GM18502 (cell line): ENCODE measurements at regions not wholly inside any gene's neighbourhood (a gene's known extent, or its start where the extent isn't known, plus 50 kb on each side); places are given as distances from the start of the nearest gene placed in this dataset.
A peak's percentile ranks its signal among the peaks of the same experiment; 100 is the strongest.
"Not testable (repeated sequence)": the region's sequence is repeated elsewhere in the genome, so short reads cannot be mapped to it uniquely, and the experiment has no call there.

Source experiments
- ATAC-seq: cut with Tn5 transposase; IDR thresholded peaks from one replicate; pipeline ENCODE4 v1.9.1; 2021; ENCODE audit warnings: mild to moderate bottlenecking; ENCODE audit not compliant: unreplicated experiment, poor library complexity

DNA sequence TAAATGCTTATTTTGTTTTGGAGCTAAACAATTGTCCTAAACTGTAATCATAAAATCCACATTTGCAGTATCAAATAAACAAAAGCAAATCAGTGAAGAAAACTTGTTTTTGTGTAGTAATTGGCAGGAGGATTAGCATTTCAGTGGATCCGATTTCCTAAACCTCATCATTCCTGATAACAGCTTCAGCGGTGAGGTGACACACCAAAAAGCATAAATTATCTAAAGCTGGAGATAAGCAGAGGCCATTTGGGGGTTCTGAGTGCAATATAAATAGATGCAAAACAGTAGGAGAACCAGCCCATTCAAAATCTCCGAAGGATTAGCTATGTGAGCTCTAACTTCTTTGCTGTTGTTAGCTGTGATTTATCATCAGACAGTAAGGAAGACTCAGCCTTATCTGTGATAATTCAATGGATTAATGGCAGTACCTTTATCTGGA, 235.8 kb downstream of the EPHA7 start:
- no peak for ATAC-seq

DNA sequence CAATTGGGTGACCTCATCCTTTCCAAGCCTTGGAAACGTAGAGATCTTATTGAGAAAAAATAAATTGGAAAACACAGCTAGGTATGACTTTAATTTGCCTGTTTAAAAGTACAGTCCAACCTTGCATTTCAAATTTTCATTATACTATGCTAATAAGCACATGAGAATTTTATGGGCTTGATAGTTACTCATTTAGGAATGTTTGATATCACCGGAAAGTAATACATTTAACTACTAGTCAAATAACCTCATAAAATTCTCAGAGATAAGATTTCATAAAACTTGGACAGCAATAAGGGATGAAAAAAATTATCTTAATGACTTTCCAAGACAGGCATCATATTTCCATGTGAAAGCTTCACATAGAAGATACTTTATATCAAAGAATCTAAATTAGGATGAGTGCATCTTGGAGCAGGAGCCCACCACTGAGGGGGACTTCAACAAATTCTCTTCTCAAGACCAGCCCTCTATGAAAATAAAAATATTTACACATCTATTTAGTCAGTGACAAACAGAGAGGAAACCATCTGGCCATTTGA, 236.3 kb downstream of the EPHA7 start:
- ATAC-seq: no peak

DNA sequence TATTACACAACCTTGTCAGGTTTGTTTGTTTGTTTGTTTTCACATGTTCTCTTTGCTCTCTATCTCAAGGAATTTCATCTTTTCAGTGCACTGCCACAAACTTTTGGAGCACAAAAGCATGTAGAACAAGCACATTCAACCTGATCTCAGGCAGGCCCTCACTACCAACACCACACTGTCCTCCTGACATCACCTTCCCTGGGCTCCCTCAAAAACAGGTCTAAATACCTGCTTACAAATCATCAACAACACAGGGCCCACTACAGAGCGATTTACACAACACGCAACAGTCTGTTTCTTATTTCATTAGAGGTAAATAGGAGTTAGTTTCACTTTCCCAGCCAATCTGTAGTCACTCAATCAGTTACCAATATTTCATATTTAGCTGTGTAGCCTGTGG, 241.4 kb downstream of the EPHA7 start:
- ATAC-seq: no peak

DNA sequence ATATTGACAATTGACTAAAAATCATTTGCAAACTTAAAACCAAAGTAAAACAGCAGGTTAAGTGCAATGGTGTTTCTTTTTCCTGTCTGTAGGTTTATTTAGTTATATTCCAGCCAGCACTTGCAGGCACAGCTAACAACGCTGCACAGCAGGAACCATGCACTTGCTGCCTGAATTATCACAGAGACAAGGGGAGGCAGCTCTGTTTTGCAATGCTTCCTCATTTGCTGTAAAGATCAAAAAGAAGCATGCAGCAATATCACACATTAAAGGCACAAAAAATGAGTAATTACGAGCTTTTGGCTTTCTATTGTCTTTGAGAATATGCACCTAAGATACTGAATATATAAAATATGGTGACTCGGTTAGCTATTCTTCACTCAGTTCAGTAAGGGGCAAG, 241.9 kb downstream of the EPHA7 start:
- ATAC-seq: no peak

DNA sequence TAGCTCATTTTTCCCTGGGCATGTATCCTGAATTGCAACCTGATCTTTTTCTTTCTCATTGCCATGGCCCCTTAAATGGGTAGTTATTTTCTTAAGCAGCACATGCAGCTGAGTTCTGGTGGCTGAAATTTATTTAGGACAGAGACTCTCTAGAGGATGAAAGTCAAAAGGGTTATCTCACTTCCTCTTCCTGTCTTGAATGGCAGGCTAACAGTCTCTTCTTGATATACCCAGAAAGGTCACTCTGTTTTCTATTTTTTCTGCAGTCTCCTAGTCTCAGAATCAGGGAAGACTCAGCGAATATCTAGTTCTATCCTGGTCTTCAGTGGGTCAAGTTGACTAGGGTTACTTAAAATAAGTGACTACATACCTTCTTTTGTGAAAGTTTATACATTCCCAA, 243.3 kb downstream of the EPHA7 start:
- ATAC-seq: peak; percentile 89

DNA sequence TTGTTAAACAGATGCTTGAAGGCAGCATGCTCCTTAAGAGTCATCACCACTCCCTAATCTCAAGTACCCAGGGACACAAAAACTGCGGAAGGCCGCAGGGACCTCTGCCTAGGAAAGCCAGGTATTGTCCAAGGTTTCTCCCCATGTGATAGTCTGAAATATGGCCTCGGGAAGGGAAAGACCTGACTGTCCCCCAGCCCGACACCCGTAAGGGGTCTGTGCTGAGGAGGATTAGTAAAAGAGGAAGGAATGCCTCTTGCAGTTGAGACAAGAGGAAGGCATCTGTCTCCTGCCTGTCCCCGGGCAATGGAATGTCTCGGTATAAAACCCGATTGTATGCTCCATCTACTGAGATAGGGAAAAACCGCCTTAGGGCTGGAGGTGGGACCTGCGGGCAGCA, 245.8 kb downstream of the EPHA7 start:
- ATAC-seq: not testable (repeated sequence)

DNA sequence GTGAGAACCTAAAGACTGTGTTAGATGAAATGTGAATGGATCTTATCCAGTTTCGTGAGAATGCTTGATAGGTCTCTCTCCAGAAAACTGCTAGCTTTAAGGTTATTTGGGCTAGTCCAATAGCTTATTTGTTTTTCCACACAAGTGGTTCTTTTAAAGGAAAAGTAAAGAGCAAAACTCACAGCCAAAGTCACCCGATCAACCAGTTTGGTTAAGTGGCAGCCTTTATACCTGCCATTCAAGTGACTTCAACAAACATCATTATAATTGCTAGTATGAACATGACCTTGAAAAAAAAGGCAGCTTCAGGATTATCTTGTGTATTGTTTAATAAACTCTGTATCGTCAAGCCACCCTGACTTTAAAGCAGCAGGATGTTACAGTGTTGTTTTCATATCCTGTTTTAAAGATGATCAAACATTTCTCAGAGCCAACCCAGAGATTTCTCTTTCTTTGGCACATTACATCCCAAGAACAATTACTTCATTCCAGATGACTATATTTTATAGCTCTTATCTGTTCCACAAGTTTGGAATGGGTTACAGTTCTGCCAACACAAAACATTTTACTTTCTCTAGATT, 253.4 kb downstream of the EPHA7 start:
- ATAC-seq: no peak

DNA sequence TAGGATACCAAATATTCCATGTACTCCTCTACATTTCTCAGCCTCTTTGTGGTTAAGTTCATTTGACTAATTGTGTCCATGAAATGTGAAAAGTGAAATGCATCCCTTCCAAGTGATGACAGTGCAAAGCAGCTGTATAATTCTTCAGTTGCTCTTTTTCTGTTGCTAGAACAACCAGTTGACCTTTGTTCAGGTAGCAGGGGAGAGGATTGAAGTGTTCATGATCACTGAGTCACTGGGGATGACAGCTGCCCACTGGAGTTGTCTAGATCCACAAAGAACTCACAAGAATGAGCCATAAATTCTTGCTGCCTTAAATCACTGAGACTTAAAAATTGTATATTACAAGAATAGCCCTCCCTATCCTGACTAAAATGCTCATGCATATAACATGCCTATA, 254.6 kb downstream of the EPHA7 start:
- no peak for ATAC-seq

DNA sequence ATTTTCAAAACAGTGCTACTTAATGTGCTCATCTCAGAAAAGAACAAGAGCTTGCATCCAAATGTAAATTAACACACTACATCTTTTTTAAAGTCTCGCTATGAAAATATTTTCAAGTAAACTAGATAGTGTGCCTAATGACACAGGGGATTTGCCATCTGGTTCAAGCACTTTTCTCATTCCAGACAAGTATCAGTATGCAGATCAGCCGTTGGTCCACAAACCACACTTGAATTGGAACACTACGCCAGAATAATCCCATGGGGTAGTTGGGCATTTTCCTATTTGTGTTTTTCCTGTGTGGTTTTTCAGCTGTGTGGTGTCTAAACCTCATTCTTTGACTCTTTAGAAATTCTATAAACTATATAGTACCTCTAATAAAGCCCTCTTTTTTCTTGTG, 256.2 kb downstream of the EPHA7 start:
- no peak for ATAC-seq

DNA sequence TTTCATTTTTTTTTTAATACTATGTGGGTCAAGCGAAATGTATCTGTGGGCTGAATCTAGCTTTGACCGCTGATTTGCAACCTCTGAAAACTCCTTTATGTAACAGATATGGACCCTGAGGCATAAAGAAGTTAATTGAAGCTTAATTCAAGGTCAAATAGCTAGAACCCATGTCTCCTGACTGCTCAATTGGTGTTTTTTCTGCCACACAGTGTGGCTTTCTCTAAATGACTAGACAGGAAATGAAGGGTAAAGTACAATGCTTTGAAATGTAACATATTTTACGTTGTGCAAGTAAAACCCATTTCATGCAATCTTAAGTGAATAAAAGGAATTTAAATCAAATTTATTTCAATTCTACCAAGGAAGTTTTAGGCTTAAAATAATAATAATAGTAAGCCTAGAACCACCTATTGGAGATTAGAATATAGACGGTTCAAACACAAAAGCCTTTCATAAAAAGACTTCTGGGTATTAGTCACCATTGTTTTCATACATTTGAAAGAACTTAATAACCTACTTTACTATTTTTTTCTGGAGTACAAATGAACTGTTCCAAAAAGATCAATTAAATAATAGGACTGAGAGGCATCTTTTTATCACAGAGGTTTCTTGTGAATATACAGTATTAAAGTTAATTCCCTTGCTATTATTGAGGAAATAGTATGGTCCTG, 279.8 kb downstream of the EPHA7 start:
- ATAC-seq: peak; percentile 84

DNA sequence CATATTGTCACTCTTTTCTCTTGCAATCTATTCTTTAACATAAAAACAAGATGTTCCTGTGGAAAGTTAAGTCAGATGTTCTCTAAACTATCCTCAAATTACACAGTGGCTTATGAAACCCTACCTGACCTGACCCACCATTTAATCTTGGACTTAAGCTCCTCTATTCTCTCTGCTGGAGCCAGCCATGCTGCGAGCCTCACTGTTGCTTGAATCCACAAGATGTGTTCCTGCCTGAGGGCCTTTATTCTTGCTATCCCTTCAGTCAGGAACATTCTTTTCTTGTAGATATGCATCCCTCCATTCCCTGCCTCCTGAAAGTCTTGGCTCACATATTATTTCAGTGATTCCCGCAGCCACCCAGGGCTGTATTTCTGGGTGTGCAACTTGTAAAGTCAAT, 283.2 kb downstream of the EPHA7 start:
- no peak for ATAC-seq

DNA sequence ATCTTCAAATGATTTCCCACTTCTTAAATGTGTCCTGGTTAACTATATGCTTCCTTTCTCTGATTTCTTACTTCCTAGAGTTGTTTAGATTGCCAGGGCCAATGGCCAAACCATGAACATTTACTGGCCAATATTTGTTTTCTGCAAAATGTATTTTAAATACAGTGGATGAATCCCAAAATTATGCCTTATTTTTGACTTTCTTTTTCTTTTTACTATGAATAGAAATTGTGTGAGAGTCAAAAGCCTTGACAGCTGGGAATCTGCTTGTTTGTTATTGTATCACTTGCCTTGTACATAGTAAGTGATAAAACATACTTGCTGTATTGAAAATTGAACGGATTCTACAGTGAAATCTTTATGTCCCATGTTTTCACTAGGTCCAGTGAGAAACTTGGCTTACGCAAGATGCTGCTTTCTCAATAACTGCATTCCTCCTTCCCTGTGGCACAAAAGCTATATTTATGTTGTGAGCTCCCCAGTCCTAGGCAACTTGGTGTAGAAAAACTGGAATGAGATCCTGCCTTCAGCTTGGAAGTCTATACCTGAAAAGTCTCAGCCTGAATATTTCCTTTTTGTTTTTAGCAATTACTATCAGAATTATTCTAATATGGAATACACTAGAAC, 295.2 kb downstream of the EPHA7 start:
- ATAC-seq: no peak

DNA sequence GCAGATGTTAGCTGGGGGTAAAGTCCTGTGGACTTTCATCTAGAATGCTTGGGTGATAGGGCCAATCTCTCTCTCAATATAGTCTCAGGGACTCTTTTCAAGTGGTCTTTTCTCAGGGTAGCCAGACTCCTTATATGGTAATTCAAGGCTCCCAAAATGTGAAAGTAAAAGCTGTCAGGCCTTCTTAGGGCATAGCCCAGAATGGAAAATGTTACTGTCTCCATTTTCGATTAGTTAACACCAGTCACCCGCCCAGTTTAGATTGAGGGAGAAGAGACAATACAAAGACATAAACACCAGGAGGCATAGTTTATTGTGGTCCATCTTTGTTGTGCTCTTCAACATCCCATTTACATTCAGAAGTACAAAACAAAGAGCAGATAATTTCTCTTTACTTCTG, 295.8 kb downstream of the EPHA7 start:
- no peak for ATAC-seq

DNA sequence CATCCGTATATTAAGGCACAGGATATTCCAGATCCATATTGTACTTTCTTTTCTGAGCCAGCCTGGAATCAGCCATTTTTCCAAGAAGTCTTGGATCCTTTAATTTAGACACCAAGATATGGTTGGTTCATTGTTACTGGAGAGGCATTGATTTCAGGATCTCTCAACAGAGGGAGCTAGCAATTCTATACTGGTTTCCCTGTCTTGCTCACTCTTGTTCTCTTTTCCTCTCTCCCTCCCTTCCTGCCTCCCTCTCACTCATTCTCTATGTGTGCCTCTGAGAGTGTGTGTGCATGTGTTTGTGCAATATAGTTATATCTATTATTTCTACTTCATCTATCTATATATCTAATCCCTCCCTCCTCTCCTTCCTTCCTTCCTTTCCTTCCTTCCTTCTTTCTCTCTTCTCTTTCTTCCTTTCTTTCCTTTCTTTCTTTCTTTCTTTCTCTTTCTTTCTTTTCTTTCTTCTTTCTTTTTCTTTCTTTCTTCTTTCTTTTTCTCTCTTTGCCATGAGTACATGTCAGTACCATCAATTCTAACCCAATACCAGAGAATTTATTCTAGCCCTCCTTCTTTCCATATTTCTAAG, 299.1 kb downstream of the EPHA7 start:
- ATAC-seq: no peak

DNA sequence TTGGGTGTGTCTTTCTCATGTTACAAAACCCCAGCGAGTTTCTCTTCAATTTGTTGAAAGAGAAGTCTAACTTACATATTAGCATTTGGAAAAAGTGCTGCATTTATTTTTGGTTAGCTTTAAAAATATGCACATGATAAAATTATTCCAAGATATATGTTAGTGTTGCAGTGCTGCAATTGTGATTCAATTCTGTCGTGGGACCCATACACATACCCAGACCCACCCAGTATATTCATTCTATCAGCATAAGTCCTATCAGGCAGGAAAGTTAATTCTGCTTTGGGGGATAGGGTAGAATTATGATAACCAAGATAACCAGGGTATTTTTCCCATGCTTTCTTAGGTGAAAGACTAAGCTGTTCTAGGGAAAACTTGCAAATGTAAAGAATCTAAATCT, 313.5 kb downstream of the EPHA7 start:
- ATAC-seq: no peak

DNA sequence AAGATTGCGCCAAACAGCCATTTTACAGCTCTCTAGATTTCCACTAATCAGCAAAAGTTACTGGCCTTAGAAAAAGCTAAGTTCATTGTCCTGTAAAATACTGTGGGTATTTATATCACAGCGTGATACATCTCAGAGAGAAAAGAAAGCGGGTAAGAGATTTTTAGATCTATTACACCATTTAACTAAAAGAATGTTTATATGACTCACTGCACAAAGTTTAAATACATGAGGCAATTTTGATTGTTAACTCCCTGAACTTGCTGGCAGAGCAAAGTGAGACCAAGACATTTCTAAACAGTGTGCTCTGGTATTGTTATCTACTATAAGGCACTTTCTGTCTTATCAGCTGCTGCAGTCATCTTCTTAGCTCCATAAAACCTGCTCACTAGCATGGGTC, 314.3 kb downstream of the EPHA7 start:
- ATAC-seq: no peak

DNA sequence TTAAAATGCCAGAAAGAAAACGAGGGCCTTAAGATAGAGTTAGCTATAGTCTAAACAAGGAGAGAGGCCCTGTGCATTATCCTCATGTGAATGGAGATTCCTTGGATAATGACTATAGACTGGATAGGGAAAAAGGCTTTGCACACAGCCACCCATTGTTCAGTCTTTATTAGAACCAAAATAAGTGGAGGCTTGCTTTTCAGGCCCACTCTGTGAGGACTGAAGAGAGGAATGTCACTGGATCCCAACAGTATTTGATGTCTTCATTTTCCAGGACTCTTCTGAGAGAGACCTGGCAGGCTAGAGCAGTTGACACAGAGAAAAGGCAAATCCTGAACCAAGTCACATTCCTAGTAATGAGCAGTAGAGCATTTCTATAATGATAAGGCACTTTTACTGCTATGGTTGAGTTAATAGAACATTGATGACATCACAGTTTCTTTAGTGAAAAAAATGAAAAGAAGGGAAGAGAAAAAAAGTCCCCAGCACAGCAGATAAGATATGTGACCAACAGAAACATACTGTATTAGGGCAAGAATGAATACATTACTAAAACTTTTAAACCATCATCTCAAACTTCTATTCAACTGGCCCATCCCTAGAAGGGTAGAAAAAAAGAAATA, 315.1 kb downstream of the EPHA7 start:
- no peak for ATAC-seq

DNA sequence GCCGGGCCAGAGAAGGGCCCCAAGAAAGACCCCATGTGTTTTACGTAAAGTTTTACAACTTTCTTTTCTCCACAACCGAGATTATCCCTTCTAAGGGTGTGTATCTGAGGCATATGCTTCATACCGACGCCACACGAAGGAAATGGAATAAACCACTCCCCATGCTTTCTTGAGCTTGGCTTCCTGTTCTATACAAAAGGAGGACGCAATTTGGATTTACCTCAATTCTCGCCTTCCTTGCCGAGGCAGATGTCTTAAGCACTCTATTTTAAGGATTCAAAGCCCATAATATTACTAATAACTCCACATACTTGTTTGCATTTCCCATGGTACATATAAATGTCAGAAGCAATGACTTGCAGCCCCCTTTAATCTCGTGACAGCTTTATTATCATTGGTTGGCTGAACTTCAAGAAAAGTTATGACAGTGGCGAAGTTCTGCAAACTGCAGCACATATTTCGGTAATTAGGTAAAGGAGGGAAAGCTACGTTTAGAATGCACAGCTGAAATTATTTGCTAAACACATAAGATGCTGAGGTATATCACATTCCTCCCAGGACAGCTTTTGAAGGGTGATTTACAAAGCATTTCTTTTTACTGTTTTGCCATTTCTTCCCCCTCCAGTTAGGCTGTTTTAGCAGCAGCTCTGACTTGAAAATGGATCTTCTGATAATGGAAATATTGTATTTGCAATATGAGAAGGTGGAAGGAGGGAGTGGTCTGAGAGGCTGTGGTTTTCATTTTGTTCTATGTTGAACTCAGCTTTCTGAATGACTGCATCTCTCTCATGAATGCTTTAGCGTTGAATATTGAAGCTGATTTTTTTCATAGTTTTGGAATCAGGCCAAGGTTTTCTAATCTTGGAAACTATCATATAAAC, 330.5 kb downstream of the EPHA7 start:
- no peak for ATAC-seq

DNA sequence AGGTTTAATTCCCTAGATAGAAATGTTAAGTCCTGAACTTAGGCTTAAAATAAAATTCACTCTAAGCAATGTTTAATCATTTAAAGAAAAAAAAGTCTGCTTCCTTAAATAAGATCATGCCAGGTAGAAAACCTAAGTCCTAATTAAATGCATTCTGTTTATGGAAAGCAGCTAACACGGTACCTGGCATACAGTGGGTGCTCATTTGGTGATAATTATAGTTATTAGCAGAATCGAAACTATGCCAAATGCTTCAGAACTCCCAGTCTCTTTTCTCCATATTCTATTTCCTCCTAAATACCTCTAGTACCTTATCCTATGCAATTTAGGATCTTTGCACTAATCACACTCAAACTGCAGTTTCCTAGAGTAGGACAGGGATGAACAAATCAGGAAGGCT, 331.8 kb downstream of the EPHA7 start:
- no peak for ATAC-seq

DNA sequence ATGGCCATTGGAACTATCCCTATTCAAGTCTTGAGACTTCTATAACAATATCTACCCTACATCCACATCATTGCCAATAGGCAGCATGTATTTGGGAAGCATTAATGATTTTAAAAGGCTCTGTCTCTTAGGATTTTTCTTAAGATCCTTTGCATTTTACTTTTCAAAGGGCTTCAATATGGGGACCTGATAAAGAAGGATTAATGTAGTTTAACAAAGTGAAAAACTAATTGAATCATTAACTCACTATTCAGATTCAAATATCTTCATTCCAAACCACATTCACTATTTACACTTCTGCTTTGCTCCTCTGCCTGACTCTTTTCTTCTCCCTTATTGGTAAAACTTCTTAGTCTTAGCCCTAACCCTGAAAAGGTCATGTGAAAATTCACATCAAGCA, 333.0 kb downstream of the EPHA7 start:
- no peak for ATAC-seq
